Neural cell (in vitro differentiated cells): ENCODE measurements at regions not wholly inside any gene's neighbourhood (a gene's known extent, or its start where the extent isn't known, plus 50 kb on each side); places are given as distances from the start of the nearest gene placed in this dataset.

Experiments used
- H2AFZ ChIP-seq: fragments of 200-600, 300-800 bp; sonication (generic), shearing (Covaris generic); 2 replicates; pipeline ENCODE4 v1.6.0; 2014; ENCODE audit warnings: low read depth, mild to moderate bottlenecking, antibody characterized with exemption, low read length, moderate library complexity
- H3F3A ChIP-seq: fragments of 200-600 bp; shearing (Covaris generic); 2 replicates; pipeline ENCODE4 v1.6.1; 2016; ENCODE audit warnings: mild to moderate bottlenecking, moderate library complexity, mixed read lengths, antibody characterized with exemption, low read length; ENCODE audit not compliant: insufficient read depth, poor library complexity, severe bottlenecking
- H3K27ac ChIP-seq: fragments of 200-600, 300-800 bp; sonication (generic), shearing (Covaris generic); 2 replicates; pipeline ENCODE4 v1.5.1; 2014; ENCODE audit warnings: mild to moderate bottlenecking, low read length, moderate library complexity
- H3K27me3 ChIP-seq: fragments of 300-800, 200-600 bp; sonication (generic), shearing (Covaris generic); 2 replicates; pipeline ENCODE4 v1.6.0; 2014; ENCODE audit warnings: mild to moderate bottlenecking, low read depth, low read length, moderate library complexity; ENCODE audit not compliant: insufficient read depth
- H3K36me3 ChIP-seq: fragments of 300-800, 200-600 bp; sonication (generic), shearing (Covaris generic); 2 replicates; pipeline ENCODE4 v1.5.1; 2014; ENCODE audit warnings: mild to moderate bottlenecking, antibody characterized with exemption, low read length, moderate library complexity; ENCODE audit not compliant: insufficient read depth
- H3K4me2 ChIP-seq: fragments of 300-800, 200-600 bp; sonication (generic), shearing (Covaris generic); 2 replicates; pipeline ENCODE4 v1.6.0; 2014; ENCODE audit warnings: mild to moderate bottlenecking, low read length
- H3K4me3 ChIP-seq: fragments of 300-800, 200-600 bp; sonication (generic), shearing (Covaris generic); 2 replicates; pipeline ENCODE4 v1.5.1; 2014; ENCODE audit warnings: mild to moderate bottlenecking, low read length, moderate library complexity
- H3K79me2 ChIP-seq: fragments of 200-600 bp; shearing (Covaris generic); replicated peaks from 2 replicates; pipeline ENCODE4 v1.6.0; 2014; ENCODE audit warnings: mild to moderate bottlenecking, low read length, moderate library complexity; ENCODE audit not compliant: insufficient read depth
- H3K9ac ChIP-seq: fragments of 300-800, 200-600 bp; sonication (generic), shearing (Covaris generic); 2 replicates; pipeline ENCODE4 v1.6.1; 2016; ENCODE audit warnings: mild to moderate bottlenecking, low read length, mixed read lengths
- H3K9me2 ChIP-seq: fragments of 200-600 bp; shearing (Covaris generic); 2 replicates; pipeline ENCODE4 v1.6.1; 2016; ENCODE audit warnings: mild to moderate bottlenecking, low read length, mixed read lengths; ENCODE audit not compliant: insufficient read depth
- H3K9me3 ChIP-seq: fragments of 200-600, 300-800 bp; sonication (generic), shearing (Covaris generic); 2 replicates; pipeline ENCODE4 v1.6.1; 2016; ENCODE audit warnings: mild to moderate bottlenecking, mixed run types, low read length, moderate library complexity, mixed read lengths
- H4K20me1 ChIP-seq: fragments of 200-600 bp; shearing (Covaris generic); 2 replicates; pipeline ENCODE4 v1.6.1; 2016; ENCODE audit warnings: mild to moderate bottlenecking, mixed run types; ENCODE audit not compliant: insufficient read depth
- CTCF ChIP-seq: fragments of 450-650 bp; IDR thresholded peaks from 2 replicates; pipeline ENCODE4 v1.5.1; 2014; ENCODE audit warnings: antibody characterized with exemption, mild to moderate bottlenecking, moderate library complexity; ENCODE audit not compliant: poor library complexity, severe bottlenecking
- EP300 ChIP-seq: fragments of 450-650 bp; conservative IDR thresholded peaks from 2 replicates; pipeline ENCODE4 v1.6.1; 2014; ENCODE audit warnings: antibody characterized with exemption, mild to moderate bottlenecking, moderate library complexity; ENCODE audit not compliant: poor library complexity, severe bottlenecking
- EZH2 ChIP-seq: fragments of 200-600, 300-800 bp; shearing (Covaris generic), sonication (generic); IDR thresholded peaks from 2 replicates; pipeline ENCODE4 v1.6.1; 2014; ENCODE audit warnings: antibody characterized with exemption, low read length, borderline replicate concordance, mild to moderate bottlenecking; ENCODE audit not compliant: insufficient read depth, poor library complexity, severe bottlenecking
- MXI1 ChIP-seq: fragments of 450-650 bp; conservative IDR thresholded peaks from 2 replicates; pipeline ENCODE4 v1.6.1; 2014; ENCODE audit warnings: antibody characterized with exemption, mild to moderate bottlenecking; ENCODE audit not compliant: poor library complexity, severe bottlenecking
- POLR2AphosphoS5 ChIP-seq: IDR thresholded peaks from 2 replicates; pipeline ENCODE4 v1.6.1; 2012
- RAD21 ChIP-seq: fragments of 450-650 bp; conservative IDR thresholded peaks from 2 replicates; pipeline ENCODE4 v1.6.1; 2014; ENCODE audit warnings: antibody characterized with exemption, mild to moderate bottlenecking, moderate library complexity
- REST ChIP-seq: IDR thresholded peaks from 2 replicates; pipeline ENCODE4 v1.6.1; 2012; ENCODE audit warnings: borderline replicate concordance
- SMC3 ChIP-seq: fragments of 450-650 bp; conservative IDR thresholded peaks from 2 replicates; pipeline ENCODE4 v1.6.1; 2014; ENCODE audit warnings: antibody characterized with exemption, mild to moderate bottlenecking, moderate library complexity; ENCODE audit not compliant: poor library complexity
- TAF1 ChIP-seq: IDR thresholded peaks from 2 replicates; pipeline ENCODE4 v1.6.1; 2012; ENCODE audit warnings: low read depth

GRCh38 chr18:1653873-1654272 is 749.2 kb downstream of the ADCYAP1 start:
- H3K9ac ChIP-seq: no peak overlapping the region
- no peaks in the 10 kb centered on the region for H3K27me3 ChIP-seq
- no peak overlapping the region for H3K4me3 ChIP-seq
- H3K27ac ChIP-seq: no peak overlapping the region
- no peaks in the 10 kb centered on the region for H4K20me1 ChIP-seq
- no peaks in the 10 kb centered on the region for H3K79me2 ChIP-seq
- H3K9me3 ChIP-seq: no peaks in the 10 kb centered on the region
- no peak overlapping the region for H2AFZ ChIP-seq
- no peaks in the 10 kb centered on the region for H3K9me2 ChIP-seq
- TF ChIP-seq EZH2: no peak
- no peak for TF ChIP-seq EP300
- TF ChIP-seq POLR2AphosphoS5: no peak
- no peak for TF ChIP-seq CTCF
- no peak for TF ChIP-seq SMC3
- TF ChIP-seq RAD21: no peak
- no peak for TF ChIP-seq REST
- no peak for TF ChIP-seq TAF1
- TF ChIP-seq MXI1: no peak
- no peaks in the 10 kb centered on the region for H3K36me3 ChIP-seq
- H3K4me2 ChIP-seq: no peak overlapping the region
- no peaks in the 10 kb centered on the region for H3F3A ChIP-seq

GRCh38 chr18:1657876-1658275 is 753.2 kb downstream of the ADCYAP1 start:
- H4K20me1 ChIP-seq: no peaks in the 10 kb centered on the region
- no peak overlapping the region for H3K9ac ChIP-seq
- H3K27ac ChIP-seq: no peak overlapping the region
- no peak for TF ChIP-seq TAF1
- no peak for TF ChIP-seq CTCF
- TF ChIP-seq EP300: no peak
- H3K36me3 ChIP-seq: no peaks in the 10 kb centered on the region
- H3K4me2 ChIP-seq: no peak overlapping the region
- no peaks in the 10 kb centered on the region for H3K27me3 ChIP-seq
- no peak overlapping the region for H2AFZ ChIP-seq
- H3K79me2 ChIP-seq: no peaks in the 10 kb centered on the region
- H3K9me2 ChIP-seq: no peaks in the 10 kb centered on the region
- H3K9me3 ChIP-seq: no peaks in the 10 kb centered on the region
- no peaks in the 10 kb centered on the region for H3F3A ChIP-seq
- H3K4me3 ChIP-seq: no peak overlapping the region
